Fibroblast of lung (primary cell): ENCODE measurements at regions not wholly inside any gene's neighbourhood (a gene's known extent, or its start where the extent isn't known, plus 50 kb on each side); places are given as distances from the start of the nearest gene placed in this dataset.
A peak's percentile ranks its signal among the peaks of the same experiment; 100 is the strongest.

Experiments
- DNase-seq, 2 donors: peaks; one replicate each; pipeline versions ENCODE4 v3.0.0 to v3.0.0-alpha.2; 2010; ENCODE audit warnings: low read depth in 2 of 2
- H2AFZ ChIP-seq: 2 replicates; pipeline ENCODE4 v1.5.1; 2012; ENCODE audit warnings: low read length, control low read depth, inconsistent platforms
- H3K27ac ChIP-seq: 2 replicates; pipeline ENCODE4 v1.5.1; 2011; ENCODE audit warnings: low read length, control low read depth; ENCODE audit not compliant: insufficient read depth
- H3K27me3 ChIP-seq: 2 replicates; pipeline ENCODE4 v1.5.1; 2011; ENCODE audit warnings: mild to moderate bottlenecking, low read length; ENCODE audit not compliant: control insufficient read depth, insufficient read depth
- H3K36me3 ChIP-seq: 2 replicates; pipeline ENCODE4 v1.5.1; 2011; ENCODE audit warnings: low read length; ENCODE audit not compliant: control insufficient read depth, insufficient read depth
- H3K4me1 ChIP-seq: 2 replicates; pipeline ENCODE4 v1.5.1; 2011; ENCODE audit warnings: low read length; ENCODE audit not compliant: control insufficient read depth, insufficient read depth; ENCODE audit errors: extremely low read depth
- H3K4me2 ChIP-seq: 2 replicates; pipeline ENCODE4 v1.5.1; 2011; ENCODE audit warnings: low read length, control low read depth; ENCODE audit not compliant: insufficient read depth; ENCODE audit errors: extremely low read depth
- H3K4me3 ChIP-seq, 4 experiments: fragments of 200-600 bp in 1 of 4; sonication (generic) in 1 of 4; replicated peaks in 1 of 4; 2 replicates each; pipeline ENCODE4 v1.5.1; 2011 to 2016; ENCODE audit warnings: low read length in 4 of 4, low read depth in 3 of 4, mild to moderate bottlenecking in 3 of 4, control low read depth in 2 of 4, inconsistent platforms in 1 of 4, mixed read lengths in 1 of 4; ENCODE audit not compliant: insufficient read depth in 1 of 4; ENCODE audit errors: control extremely low read depth in 1 of 4
- H3K79me2 ChIP-seq: 2 replicates; pipeline ENCODE4 v1.5.1; 2012; ENCODE audit warnings: mild to moderate bottlenecking, low read length, inconsistent platforms; ENCODE audit not compliant: control insufficient read depth, insufficient read depth
- H3K9ac ChIP-seq: 2 replicates; pipeline ENCODE4 v1.5.1; 2011; ENCODE audit warnings: mild to moderate bottlenecking, low read length, control low read depth; ENCODE audit not compliant: insufficient read depth
- H3K9me3 ChIP-seq: 2 replicates; pipeline ENCODE4 v1.5.1; 2012; ENCODE audit warnings: low read depth, low read length; ENCODE audit not compliant: control insufficient read depth, insufficient read depth
- H4K20me1 ChIP-seq: 2 replicates; pipeline ENCODE4 v1.5.1; 2011; ENCODE audit warnings: low read length; ENCODE audit not compliant: control insufficient read depth, insufficient read depth; ENCODE audit errors: extremely low read depth
- CTCF ChIP-seq, 2 donors: IDR thresholded peaks in 1 of 2; conservative IDR thresholded peaks in 1 of 2; 1 replicate in 1 of 2; 2 replicates in 1 of 2; pipeline ENCODE4 v1.5.1; 2011 to 2012; ENCODE audit warnings: low read length in 2 of 2, control low read depth in 1 of 2, inconsistent platforms in 1 of 2, low read depth in 1 of 2, mild to moderate bottlenecking in 1 of 2
- EZH2 ChIP-seq: IDR thresholded peaks from 2 replicates; pipeline ENCODE4 v1.5.1; 2012; ENCODE audit warnings: low read length, control low read depth, mild to moderate bottlenecking; ENCODE audit errors: missing control alignments

GRCh38 chr11:110764485-110764884 is 52.2 kb upstream of the ARHGAP20 start:
- Histone ChIP-seq H3K4me1 (peaks cover 9% of the 10 kb centered on the region), H3K9ac (no peak overlapping the region)
- no peak for DNase-seq

GRCh38 chr11:110763249-110764011 is 51.2 kb upstream of the ARHGAP20 start:
- H3K27me3 ChIP-seq, result no peaks in the 10 kb centered on the region
- H3K27ac ChIP-seq, result peak overlapping the region; percentile 6
- peaks cover 10% of the 10 kb centered on the region for H3K4me1 ChIP-seq
- H4K20me1 ChIP-seq, result no peaks in the 10 kb centered on the region
- DNase-seq, result peak; percentile 78 to 86
- no peaks in the 10 kb centered on the region for H3K79me2 ChIP-seq
- H3K9me3 ChIP-seq, result no peaks in the 10 kb centered on the region
- no peak for TF ChIP-seq CTCF (conservative IDR thresholded peaks at IDR 0.05 in 1 of 2, IDR thresholded peaks at IDR 0.05 in 1 of 2; ENCODE audit: low read depth in 1 of 2, low read length in 2 of 2)
- H3K4me3 ChIP-seq, result no peak overlapping the region
- H3K36me3 ChIP-seq, result no peaks in the 10 kb centered on the region
- no peak overlapping the region for H2AFZ ChIP-seq
- no peak overlapping the region for H3K9ac ChIP-seq
- H3K4me2 ChIP-seq, result peak overlapping the region; percentile 49

More at GRCh38 chr11:110764485-110764884, 52.2 kb upstream of the ARHGAP20 start:
- no peaks in the 10 kb centered on the region for H3K9me3 ChIP-seq
- H3K4me2 ChIP-seq, result no peak overlapping the region
- H3K27ac ChIP-seq, result no peak overlapping the region
- H3K36me3 ChIP-seq, result no peaks in the 10 kb centered on the region
- no peaks in the 10 kb centered on the region for H3K27me3 ChIP-seq
- H3K4me3 ChIP-seq, result no peak overlapping the region
- H4K20me1 ChIP-seq, result no peaks in the 10 kb centered on the region
- H3K79me2 ChIP-seq, result no peaks in the 10 kb centered on the region
- H2AFZ ChIP-seq, result no peak overlapping the region
- TF ChIP-seq EZH2 (no peak), CTCF (conservative IDR thresholded peaks at IDR 0.05 in 1 of 2, IDR thresholded peaks at IDR 0.05 in 1 of 2; ENCODE audit: low read depth in 1 of 2, low read length in 2 of 2) (no peak)

GRCh38 chr11:110762590-110762989 is 50.4 kb upstream of the ARHGAP20 start:
- no peak for DNase-seq
- H3K4me3 ChIP-seq, result no peak overlapping the region
- H3K27me3 ChIP-seq, result no peaks in the 10 kb centered on the region
- H3K36me3 ChIP-seq, result no peaks in the 10 kb centered on the region
- peaks cover 10% of the 10 kb centered on the region for H3K4me1 ChIP-seq
- no peak overlapping the region for H3K27ac ChIP-seq
- no peaks in the 10 kb centered on the region for H3K79me2 ChIP-seq
- H2AFZ ChIP-seq, result no peak overlapping the region
- no peak for TF ChIP-seq CTCF (conservative IDR thresholded peaks at IDR 0.05 in 1 of 2, IDR thresholded peaks at IDR 0.05 in 1 of 2; ENCODE audit: low read depth in 1 of 2, low read length in 2 of 2)
- no peak for TF ChIP-seq EZH2
- no peaks in the 10 kb centered on the region for H4K20me1 ChIP-seq
- no peaks in the 10 kb centered on the region for H3K9me3 ChIP-seq
- H3K4me2 ChIP-seq, result no peak overlapping the region
- H3K9ac ChIP-seq, result no peak overlapping the region
